ENCODE measurements at regions not wholly inside any gene's neighbourhood (a gene's known extent, or its start where the extent isn't known, plus 50 kb on each side); places are given as distances from the start of the nearest gene placed in this dataset.

DNA sequence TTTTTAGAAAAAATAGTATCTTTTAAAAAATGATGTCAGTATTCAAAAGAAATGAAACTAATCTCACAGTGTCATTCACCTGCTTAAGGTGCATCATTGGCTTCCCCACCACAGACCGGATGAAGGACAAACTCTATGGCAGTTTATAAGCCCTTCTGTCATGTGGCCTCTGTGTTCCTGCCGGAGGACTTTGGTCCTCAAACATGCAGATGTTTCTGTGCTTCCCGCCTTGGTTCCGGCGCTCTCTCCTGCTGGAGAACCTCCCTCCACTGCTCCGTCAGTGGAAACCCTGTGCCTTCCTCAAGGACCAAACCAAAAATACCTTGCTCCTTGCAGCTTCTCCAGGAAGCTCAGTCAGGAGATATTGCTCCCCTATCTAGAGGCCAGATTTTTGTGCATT, 326.3 kb downstream of the UACA start (continued):
- TF ChIP-seq, protein P1, sequence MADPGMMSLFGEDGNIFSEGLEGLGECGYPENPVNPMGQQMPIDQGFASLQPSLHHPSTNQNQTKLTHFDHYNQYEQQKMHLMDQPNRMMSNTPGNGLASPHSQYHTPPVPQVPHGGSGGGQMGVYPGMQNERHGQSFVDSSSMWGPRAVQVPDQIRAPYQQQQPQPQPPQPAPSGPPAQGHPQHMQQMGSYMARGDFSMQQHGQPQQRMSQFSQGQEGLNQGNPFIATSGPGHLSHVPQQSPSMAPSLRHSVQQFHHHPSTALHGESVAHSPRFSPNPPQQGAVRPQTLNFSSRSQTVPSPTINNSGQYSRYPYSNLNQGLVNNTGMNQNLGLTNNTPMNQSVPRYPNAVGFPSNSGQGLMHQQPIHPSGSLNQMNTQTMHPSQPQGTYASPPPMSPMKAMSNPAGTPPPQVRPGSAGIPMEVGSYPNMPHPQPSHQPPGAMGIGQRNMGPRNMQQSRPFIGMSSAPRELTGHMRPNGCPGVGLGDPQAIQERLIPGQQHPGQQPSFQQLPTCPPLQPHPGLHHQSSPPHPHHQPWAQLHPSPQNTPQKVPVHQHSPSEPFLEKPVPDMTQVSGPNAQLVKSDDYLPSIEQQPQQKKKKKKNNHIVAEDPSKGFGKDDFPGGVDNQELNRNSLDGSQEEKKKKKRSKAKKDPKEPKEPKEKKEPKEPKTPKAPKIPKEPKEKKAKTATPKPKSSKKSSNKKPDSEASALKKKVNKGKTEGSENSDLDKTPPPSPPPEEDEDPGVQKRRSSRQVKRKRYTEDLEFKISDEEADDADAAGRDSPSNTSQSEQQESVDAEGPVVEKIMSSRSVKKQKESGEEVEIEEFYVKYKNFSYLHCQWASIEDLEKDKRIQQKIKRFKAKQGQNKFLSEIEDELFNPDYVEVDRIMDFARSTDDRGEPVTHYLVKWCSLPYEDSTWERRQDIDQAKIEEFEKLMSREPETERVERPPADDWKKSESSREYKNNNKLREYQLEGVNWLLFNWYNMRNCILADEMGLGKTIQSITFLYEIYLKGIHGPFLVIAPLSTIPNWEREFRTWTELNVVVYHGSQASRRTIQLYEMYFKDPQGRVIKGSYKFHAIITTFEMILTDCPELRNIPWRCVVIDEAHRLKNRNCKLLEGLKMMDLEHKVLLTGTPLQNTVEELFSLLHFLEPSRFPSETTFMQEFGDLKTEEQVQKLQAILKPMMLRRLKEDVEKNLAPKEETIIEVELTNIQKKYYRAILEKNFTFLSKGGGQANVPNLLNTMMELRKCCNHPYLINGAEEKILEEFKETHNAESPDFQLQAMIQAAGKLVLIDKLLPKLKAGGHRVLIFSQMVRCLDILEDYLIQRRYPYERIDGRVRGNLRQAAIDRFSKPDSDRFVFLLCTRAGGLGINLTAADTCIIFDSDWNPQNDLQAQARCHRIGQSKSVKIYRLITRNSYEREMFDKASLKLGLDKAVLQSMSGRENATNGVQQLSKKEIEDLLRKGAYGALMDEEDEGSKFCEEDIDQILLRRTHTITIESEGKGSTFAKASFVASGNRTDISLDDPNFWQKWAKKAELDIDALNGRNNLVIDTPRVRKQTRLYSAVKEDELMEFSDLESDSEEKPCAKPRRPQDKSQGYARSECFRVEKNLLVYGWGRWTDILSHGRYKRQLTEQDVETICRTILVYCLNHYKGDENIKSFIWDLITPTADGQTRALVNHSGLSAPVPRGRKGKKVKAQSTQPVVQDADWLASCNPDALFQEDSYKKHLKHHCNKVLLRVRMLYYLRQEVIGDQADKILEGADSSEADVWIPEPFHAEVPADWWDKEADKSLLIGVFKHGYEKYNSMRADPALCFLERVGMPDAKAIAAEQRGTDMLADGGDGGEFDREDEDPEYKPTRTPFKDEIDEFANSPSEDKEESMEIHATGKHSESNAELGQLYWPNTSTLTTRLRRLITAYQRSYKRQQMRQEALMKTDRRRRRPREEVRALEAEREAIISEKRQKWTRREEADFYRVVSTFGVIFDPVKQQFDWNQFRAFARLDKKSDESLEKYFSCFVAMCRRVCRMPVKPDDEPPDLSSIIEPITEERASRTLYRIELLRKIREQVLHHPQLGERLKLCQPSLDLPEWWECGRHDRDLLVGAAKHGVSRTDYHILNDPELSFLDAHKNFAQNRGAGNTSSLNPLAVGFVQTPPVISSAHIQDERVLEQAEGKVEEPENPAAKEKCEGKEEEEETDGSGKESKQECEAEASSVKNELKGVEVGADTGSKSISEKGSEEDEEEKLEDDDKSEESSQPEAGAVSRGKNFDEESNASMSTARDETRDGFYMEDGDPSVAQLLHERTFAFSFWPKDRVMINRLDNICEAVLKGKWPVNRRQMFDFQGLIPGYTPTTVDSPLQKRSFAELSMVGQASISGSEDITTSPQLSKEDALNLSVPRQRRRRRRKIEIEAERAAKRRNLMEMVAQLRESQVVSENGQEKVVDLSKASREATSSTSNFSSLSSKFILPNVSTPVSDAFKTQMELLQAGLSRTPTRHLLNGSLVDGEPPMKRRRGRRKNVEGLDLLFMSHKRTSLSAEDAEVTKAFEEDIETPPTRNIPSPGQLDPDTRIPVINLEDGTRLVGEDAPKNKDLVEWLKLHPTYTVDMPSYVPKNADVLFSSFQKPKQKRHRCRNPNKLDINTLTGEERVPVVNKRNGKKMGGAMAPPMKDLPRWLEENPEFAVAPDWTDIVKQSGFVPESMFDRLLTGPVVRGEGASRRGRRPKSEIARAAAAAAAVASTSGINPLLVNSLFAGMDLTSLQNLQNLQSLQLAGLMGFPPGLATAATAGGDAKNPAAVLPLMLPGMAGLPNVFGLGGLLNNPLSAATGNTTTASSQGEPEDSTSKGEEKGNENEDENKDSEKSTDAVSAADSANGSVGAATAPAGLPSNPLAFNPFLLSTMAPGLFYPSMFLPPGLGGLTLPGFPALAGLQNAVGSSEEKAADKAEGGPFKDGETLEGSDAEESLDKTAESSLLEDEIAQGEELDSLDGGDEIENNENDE (IDR thresholded peaks at IDR 0.05; ENCODE audit: insufficient replicate concordance, low read length) = no peak
- TF ChIP-seq RBBP5 (IDR thresholded peaks at IDR 0.05; ENCODE audit: borderline replicate concordance, low read depth, low read length) = no peak
- no peak for TF ChIP-seq KDM4A (IDR thresholded peaks at IDR 0.05; ENCODE audit: low read depth, low read length, severe bottlenecking)
- no peak for TF ChIP-seq BCL11A (IDR thresholded peaks at IDR 0.05; ENCODE audit: low read depth in 2 of 2, low read length in 2 of 2)
- no peak for TF ChIP-seq SUZ12 (IDR thresholded peaks at IDR 0.05; ENCODE audit: low read length)
- TF ChIP-seq RFX5 (IDR thresholded peaks at IDR 0.05; ENCODE audit: borderline replicate concordance, low read depth, low read length) = no peak

All from H1 (cell line).